ENCODE measurements at regions not wholly inside any gene's neighbourhood (a gene's known extent, or its start where the extent isn't known, plus 50 kb on each side); places are given as distances from the start of the nearest gene placed in this dataset.

GRCh38 chr2:200158647-200159356, 147.7 kb upstream of the SPATS2L start:
- Histone ChIP-seq H3K36me3 (ENCODE audit: control insufficient read depth, insufficient read depth, low read length) (no peaks in the 10 kb centered on the region), H3K27ac (ENCODE audit: low read depth, low read length) (peak overlapping the region; percentile 87), H3K9me3 (ENCODE audit: control insufficient read depth, insufficient read depth, low read length) (peaks cover 6% of the 10 kb centered on the region; the same call in 1 of the 2 replicates), H3K4me3 (ENCODE audit: low read depth, low read length) (no peak overlapping the region), H3K4me1 (ENCODE audit: control insufficient read depth, insufficient read depth, low read length) (peaks cover 15% of the 10 kb centered on the region), H3K27me3 (ENCODE audit: control insufficient read depth, insufficient read depth, low read length) (no peaks in the 10 kb centered on the region), H3K9ac (ENCODE audit: low read depth, low read length) (no peak overlapping the region)

DNA sequence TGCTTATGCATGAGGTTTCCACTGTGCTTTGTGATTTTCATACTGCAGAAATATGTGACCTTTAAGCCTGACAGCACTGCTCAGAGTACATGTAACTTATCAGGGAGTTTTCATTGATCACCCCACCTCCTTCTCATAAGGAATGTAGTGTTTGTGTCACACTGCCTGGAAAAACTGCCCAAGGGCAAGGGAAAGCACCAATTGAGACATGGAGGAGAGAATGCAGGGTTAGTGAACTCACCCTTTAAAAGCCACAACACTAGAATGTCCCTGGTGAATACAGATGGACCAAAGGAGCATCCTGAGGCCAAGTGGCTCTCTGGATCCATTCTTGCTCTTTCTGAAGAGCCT, 147.2 kb upstream of the SPATS2L start:
- Histone ChIP-seq H3K27me3 (ENCODE audit: control insufficient read depth, insufficient read depth, low read length) (no peaks in the 10 kb centered on the region), H3K9ac (ENCODE audit: low read depth, low read length) (no peak overlapping the region), H3K4me1 (ENCODE audit: control insufficient read depth, insufficient read depth, low read length) (peaks cover 15% of the 10 kb centered on the region), H3K4me3 (ENCODE audit: low read depth, low read length) (no peak overlapping the region), H3K9me3 (ENCODE audit: control insufficient read depth, insufficient read depth, low read length) (peaks cover 6% of the 10 kb centered on the region; the same call in 1 of the 2 replicates), H3K27ac (ENCODE audit: low read depth, low read length) (peak overlapping the region; percentile 87), H3K36me3 (ENCODE audit: control insufficient read depth, insufficient read depth, low read length) (no peaks in the 10 kb centered on the region)

GRCh38 chr2:200159829-200160781, 146.4 kb upstream of the SPATS2L start:
- Histone ChIP-seq H3K9me3 (ENCODE audit: control insufficient read depth, insufficient read depth, low read length) (peaks cover 6% of the 10 kb centered on the region; the same call in 1 of the 2 replicates), H3K27ac (ENCODE audit: low read depth, low read length) (peak overlapping the region; percentile 87), H3K36me3 (ENCODE audit: control insufficient read depth, insufficient read depth, low read length) (no peaks in the 10 kb centered on the region), H3K9ac (ENCODE audit: low read depth, low read length) (no peak overlapping the region), H3K27me3 (ENCODE audit: control insufficient read depth, insufficient read depth, low read length) (no peaks in the 10 kb centered on the region), H3K4me1 (ENCODE audit: control insufficient read depth, insufficient read depth, low read length) (peaks cover 15% of the 10 kb centered on the region), H3K4me3 (ENCODE audit: low read depth, low read length) (no peak overlapping the region)

- Histone ChIP-seq H3K9me3 (ENCODE audit: control insufficient read depth, insufficient read depth, low read length) (peaks cover 6% of the 10 kb centered on the region; the same call in 1 of the 2 replicates), H3K27me3 (ENCODE audit: control insufficient read depth, insufficient read depth, low read length) (no peaks in the 10 kb centered on the region), H3K36me3 (ENCODE audit: control insufficient read depth, insufficient read depth, low read length) (no peaks in the 10 kb centered on the region), H3K4me3 (ENCODE audit: low read depth, low read length) (no peak overlapping the region), H3K9ac (ENCODE audit: low read depth, low read length) (no peak overlapping the region), H3K4me1 (ENCODE audit: control insufficient read depth, insufficient read depth, low read length) (peaks cover 15% of the 10 kb centered on the region), H3K27ac (ENCODE audit: low read depth, low read length) (peak overlapping the region; percentile 30)
Observed at GRCh38 chr2:200161458-200161857, 145.0 kb upstream of the SPATS2L start.

- H3K4me1 ChIP-seq (ENCODE audit: control insufficient read depth, insufficient read depth, low read length), result peaks cover 19% of the 10 kb centered on the region
- no peaks in the 10 kb centered on the region for H3K27me3 ChIP-seq (ENCODE audit: control insufficient read depth, insufficient read depth, low read length)
- peaks cover 6% of the 10 kb centered on the region; the same call in 1 of the 2 replicates for H3K9me3 ChIP-seq (ENCODE audit: control insufficient read depth, insufficient read depth, low read length)
- no peaks in the 10 kb centered on the region for H3K36me3 ChIP-seq (ENCODE audit: control insufficient read depth, insufficient read depth, low read length)
- no peak overlapping the region for H3K27ac ChIP-seq (ENCODE audit: low read depth, low read length)
- H3K9ac ChIP-seq (ENCODE audit: low read depth, low read length), result no peak overlapping the region
- no peak overlapping the region for H3K4me3 ChIP-seq (ENCODE audit: low read depth, low read length)
Observed at GRCh38 chr2:200165687-200166086, 140.8 kb upstream of the SPATS2L start.

DNA sequence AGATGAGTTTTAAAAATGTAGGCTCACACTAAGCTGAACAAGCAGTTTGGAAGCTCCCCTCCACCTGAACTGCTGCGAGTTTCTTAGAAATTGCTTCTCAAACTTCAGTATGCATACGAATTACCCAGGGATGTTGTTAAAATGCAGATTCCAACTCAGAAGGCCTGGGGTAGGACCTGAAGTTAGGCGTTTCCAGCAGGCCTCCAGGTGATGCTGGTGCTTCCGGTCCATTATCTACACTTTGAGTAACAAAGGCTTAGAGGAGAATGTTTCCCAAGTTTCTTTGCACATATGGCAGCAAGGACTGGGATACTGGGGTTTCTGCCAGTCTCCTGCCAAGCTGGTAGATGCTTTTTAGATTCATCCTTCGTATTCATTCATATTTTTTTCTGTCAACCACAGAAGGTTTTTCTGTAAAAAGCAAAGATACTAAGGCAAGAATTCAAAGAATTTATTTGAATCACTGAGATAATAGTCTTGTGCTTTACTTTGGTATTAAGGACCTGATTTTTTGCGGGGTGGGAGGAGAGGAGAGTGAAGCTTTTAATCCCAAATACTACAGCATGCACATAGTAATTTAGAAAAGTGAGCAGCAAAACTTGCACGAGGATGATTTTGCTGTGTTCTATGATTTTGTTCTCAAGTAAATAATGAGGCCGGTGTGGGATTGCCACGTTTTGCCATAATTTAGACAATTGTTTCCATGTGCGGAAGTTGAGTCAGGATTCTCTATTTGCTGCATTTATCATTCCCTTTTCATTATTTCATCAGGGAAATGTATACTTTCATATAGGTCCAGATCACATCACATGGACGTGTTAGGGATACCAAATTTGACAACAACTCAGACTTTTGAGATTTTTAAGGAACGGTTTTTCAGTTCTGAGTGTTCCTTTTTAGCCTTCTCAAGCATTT, 137.6 kb upstream of the SPATS2L start:
- H3K27ac ChIP-seq (ENCODE audit: low read depth, low read length), result peak overlapping the region; percentile 14
- H3K9ac ChIP-seq (ENCODE audit: low read depth, low read length), result no peak overlapping the region
- H3K36me3 ChIP-seq (ENCODE audit: control insufficient read depth, insufficient read depth, low read length), result no peaks in the 10 kb centered on the region
- H3K27me3 ChIP-seq (ENCODE audit: control insufficient read depth, insufficient read depth, low read length), result no peaks in the 10 kb centered on the region
- H3K9me3 ChIP-seq (ENCODE audit: control insufficient read depth, insufficient read depth, low read length), result 0 out of 2 replicates have a peak, but pooled peaks cover 3% of the 10 kb centered on the region
- H3K4me1 ChIP-seq (ENCODE audit: control insufficient read depth, insufficient read depth, low read length), result peaks cover 19% of the 10 kb centered on the region
- H3K4me3 ChIP-seq (ENCODE audit: low read depth, low read length), result no peak overlapping the region

GRCh38 chr2:200170221-200170620, 136.3 kb upstream of the SPATS2L start:
- no peak overlapping the region for H3K9ac ChIP-seq (ENCODE audit: low read depth, low read length)
- no peaks in the 10 kb centered on the region for H3K36me3 ChIP-seq (ENCODE audit: control insufficient read depth, insufficient read depth, low read length)
- peaks cover 19% of the 10 kb centered on the region for H3K4me1 ChIP-seq (ENCODE audit: control insufficient read depth, insufficient read depth, low read length)
- H3K27ac ChIP-seq (ENCODE audit: low read depth, low read length), result no peak overlapping the region
- H3K4me3 ChIP-seq (ENCODE audit: low read depth, low read length), result no peak overlapping the region
- no peaks in the 10 kb centered on the region for H3K27me3 ChIP-seq (ENCODE audit: control insufficient read depth, insufficient read depth, low read length)
- 0 out of 2 replicates have a peak, but pooled peaks cover 3% of the 10 kb centered on the region for H3K9me3 ChIP-seq (ENCODE audit: control insufficient read depth, insufficient read depth, low read length)

DNA sequence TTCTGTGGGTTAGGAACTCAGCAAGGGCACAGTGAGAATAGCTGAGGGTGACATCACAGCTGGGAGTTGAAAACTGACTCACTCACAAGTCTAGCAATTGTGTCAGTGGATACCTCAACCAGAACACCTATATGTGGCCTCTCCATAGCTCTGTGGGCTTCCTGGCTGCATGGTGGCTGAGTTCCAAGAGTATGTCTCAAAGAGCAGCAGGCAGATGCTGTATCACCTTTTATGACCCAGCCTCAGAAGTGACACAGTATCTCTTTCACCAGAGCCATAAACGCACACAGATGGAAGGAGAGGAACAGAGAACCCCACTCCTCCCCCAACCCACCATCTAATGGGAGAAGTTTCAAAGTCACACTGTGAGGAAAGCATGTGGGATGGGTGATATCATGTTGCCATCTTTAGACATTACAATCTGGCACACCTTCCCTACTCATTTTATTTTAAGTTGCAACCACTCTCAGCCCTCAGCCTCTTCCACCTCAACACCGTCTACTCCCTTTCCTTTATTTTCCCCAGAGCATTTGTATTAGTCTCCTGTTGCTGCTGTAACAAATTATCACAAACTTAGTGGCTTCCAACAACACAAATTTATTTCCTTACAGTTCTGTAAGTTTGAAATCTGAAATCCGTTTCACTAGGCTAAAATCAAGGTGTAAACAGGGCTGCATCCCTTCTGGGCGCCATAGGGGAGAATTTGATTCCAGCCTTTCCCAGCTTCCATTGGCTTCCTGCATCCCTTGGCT, 134.6 kb upstream of the SPATS2L start:
- Histone ChIP-seq H3K27me3 (ENCODE audit: control insufficient read depth, insufficient read depth, low read length) (no peaks in the 10 kb centered on the region), H3K36me3 (ENCODE audit: control insufficient read depth, insufficient read depth, low read length) (no peaks in the 10 kb centered on the region), H3K4me1 (ENCODE audit: control insufficient read depth, insufficient read depth, low read length) (peaks cover 19% of the 10 kb centered on the region), H3K9me3 (ENCODE audit: control insufficient read depth, insufficient read depth, low read length) (0 out of 2 replicates have a peak, but pooled peaks cover 3% of the 10 kb centered on the region), H3K27ac (ENCODE audit: low read depth, low read length) (no peak overlapping the region), H3K4me3 (ENCODE audit: low read depth, low read length) (no peak overlapping the region), H3K9ac (ENCODE audit: low read depth, low read length) (no peak overlapping the region)

GRCh38 chr2:200172521-200172920, 134.0 kb upstream of the SPATS2L start:
- Histone ChIP-seq H3K27ac (ENCODE audit: low read depth, low read length) (no peak overlapping the region), H3K4me1 (ENCODE audit: control insufficient read depth, insufficient read depth, low read length) (peaks cover 19% of the 10 kb centered on the region), H3K27me3 (ENCODE audit: control insufficient read depth, insufficient read depth, low read length) (no peaks in the 10 kb centered on the region), H3K9me3 (ENCODE audit: control insufficient read depth, insufficient read depth, low read length) (0 out of 2 replicates have a peak, but pooled peaks cover 3% of the 10 kb centered on the region), H3K9ac (ENCODE audit: low read depth, low read length) (no peak overlapping the region), H3K4me3 (ENCODE audit: low read depth, low read length) (no peak overlapping the region), H3K36me3 (ENCODE audit: control insufficient read depth, insufficient read depth, low read length) (no peaks in the 10 kb centered on the region)

All from HUES48 (cell line).